ENCODE measurements at regions not wholly inside any gene's neighbourhood (a gene's known extent, or its start where the extent isn't known, plus 50 kb on each side); places are given as distances from the start of the nearest gene placed in this dataset.

GRCh38 chr1:93744299-93744988 is 62.8 kb upstream of the BCAR3 start:
- DNase-seq = no peak

GRCh38 chr1:93743465-93743864 is 61.8 kb upstream of the BCAR3 start:
- DNase-seq = no peak

GRCh38 chr1:93740601-93741031 is 59.0 kb upstream of the BCAR3 start:
- no peak for DNase-seq

- DNase-seq = no peak
These were observed 58.5 kb upstream of the BCAR3 start for GRCh38 chr1:93740157-93740556.

- no peak for DNase-seq
These were observed 57.8 kb upstream of the BCAR3 start for GRCh38 chr1:93739472-93739871.

GRCh38 chr1:93738926-93739325 is 57.3 kb upstream of the BCAR3 start:
- DNase-seq = no peak

GRCh38 chr1:93738075-93738622 is 56.5 kb upstream of the BCAR3 start:
- DNase-seq = no peak

- DNase-seq = no peak
These were observed 54.1 kb upstream of the BCAR3 start for GRCh38 chr1:93735722-93736121.

GRCh38 chr1:93734999-93735398 is 53.4 kb upstream of the BCAR3 start:
- no peak for DNase-seq

GRCh38 chr1:93733340-93733739 is 51.7 kb upstream of the BCAR3 start:
- DNase-seq = no peak

- no peak for DNase-seq
These were observed 50.9 kb upstream of the BCAR3 start for GRCh38 chr1:93732514-93732913.

Measured in stimulated activated CD4-positive, alpha-beta T cell treated with anti-CD3 and anti-CD28 coated beads, Interleukin-1b, Interleukin-23, amount 100 ng/mL, for 48 hours (primary cell).